ENCODE measurements at regions not wholly inside any gene's neighbourhood (a gene's known extent, or its start where the extent isn't known, plus 50 kb on each side); places are given as distances from the start of the nearest gene placed in this dataset.

DNA sequence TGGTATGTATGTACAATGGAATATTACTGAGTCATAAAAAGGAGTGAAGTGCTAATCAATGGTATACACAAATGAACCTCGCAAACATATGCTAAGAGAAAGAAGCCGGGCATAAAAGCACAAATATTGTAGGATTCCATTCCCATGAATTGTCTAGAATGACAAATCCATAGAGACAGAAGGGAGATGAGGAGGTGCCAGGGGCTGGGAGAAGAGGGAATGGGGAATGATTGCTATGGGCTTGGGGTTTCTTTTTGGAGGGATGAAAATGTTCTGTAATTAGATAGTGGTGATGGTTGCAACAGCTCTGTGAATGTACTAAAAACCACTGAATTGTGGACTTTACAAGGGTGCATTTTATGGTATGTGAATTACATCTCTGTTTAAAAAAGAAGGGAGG, 73.5 kb downstream of the GLI2 start:
- DNase-seq (ENCODE audit: low read depth, low spot score): no peak

DNA sequence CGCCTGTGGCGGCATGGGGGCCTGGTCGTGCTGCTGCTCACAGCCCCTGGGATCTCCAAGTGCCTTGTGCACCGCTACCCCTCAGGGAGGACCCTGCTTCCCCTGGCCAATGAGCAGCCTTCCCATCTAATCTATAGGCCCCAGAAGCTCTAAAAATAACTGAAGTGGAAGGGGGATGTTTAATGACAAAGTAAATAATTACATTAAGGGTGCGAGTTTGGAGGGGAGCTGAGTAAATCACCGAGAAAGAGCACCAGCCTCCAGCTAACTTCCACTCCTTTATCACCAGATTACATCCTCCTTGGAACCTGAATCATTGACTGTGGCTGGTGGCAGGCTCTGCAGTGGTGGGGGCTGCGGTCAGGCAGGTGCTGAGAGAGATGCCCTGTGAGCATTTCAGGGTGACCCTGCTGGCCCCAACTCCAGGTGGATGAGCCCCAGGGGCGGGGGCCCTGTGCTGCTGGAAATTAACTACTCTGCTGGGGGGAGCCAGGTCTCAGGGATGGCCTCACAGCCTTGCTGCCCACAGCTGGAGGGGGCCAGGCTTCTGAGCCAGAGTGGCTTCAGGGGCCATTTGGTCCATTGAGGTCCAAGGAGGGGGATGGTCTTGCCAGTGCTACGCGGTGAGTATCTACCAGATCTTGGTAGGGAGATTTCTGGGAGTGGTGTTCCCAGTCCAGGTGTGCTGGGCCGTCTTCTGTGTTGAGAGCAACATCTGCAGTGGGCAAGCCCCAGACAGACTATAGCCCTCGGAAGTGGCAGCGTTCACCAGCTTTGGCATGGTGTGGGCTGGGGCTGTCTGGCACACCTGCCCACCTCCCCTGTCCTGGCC, 74.2 kb downstream of the GLI2 start:
- DNase-seq (ENCODE audit: low read depth, low spot score): no peak

DNA sequence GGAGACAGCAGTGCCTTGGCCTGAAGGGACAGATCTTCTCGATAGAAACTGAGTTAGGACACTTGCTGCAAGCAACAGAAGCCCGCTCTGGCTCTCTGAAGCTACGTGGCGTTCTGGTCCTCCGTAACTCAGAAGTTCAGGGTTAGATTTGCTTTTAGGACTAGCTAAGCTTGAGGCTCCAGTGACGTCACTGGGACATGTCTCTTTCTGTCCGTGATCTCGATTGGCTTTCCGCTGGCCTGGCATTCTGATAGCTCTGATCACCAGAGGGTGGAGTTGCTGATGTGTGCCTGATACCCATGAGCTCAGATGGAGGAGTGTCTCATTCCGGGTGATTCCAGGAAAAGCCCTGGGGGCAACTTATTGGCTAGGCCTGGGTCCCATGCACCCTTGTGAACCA, 75.0 kb downstream of the GLI2 start:
- no peak for DNase-seq (ENCODE audit: low read depth, low spot score)

DNA sequence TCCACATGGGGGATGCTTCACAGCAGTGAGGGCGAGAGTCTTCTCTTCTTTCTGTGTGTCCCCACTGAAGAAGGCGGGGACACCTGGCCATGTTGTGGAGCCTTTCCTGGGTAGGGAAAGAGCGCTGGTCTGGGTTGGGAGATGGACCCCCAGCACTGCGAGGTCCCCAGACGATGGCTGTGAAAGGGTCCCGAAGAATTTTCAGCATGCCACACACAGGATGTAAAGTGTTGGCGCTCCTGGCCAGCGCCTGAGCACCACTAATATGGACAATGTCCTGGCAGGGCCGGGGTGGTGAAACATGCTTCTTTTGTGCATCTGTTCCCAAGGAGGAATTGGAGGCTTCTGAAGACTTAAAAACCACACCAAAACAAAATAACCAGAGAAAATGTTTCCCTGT, 77.2 kb downstream of the GLI2 start:
- no peak for DNase-seq (ENCODE audit: low read depth, low spot score)

DNA sequence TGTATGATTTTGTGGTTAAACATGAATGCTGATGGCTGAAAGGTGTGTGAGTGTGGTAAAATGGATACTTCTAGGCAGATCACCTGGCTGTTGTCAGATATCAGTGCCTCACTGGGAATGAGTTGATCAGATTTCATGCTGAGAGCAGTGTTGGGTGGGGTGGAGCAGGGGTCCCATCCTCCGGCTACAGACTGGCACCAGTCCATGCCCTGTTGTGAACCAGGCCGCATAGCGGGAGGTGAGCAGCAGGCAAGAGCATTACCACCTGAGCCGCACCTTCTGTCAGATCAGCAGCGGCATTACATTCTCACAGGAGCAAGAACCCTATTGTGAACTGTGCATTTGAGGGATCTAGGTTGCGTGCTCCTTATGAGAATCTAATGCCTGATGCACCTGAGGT, 78.7 kb downstream of the GLI2 start:
- no peak for DNase-seq (ENCODE audit: low read depth, low spot score)

DNA sequence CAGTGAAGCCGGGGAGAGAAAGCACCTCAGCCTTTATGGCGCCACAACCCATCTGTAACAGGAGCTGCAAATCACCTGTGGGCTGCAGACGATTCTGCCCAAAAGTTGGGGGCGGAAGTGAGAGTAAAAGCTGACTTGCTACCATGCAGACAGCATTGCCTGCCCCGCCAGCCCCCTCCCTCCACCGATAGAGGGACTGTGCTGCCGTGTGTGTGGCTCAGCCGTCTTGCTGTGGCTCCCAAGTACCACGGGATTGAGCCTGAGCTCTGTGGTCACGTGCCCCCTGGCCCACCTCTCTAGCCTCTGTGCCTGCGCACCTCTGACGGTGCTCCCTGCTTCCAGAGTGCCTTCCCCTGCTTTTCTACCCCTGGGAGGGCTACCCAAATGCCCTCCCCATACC, 79.6 kb downstream of the GLI2 start:
- no peak for DNase-seq (ENCODE audit: low read depth, low spot score)

DNA sequence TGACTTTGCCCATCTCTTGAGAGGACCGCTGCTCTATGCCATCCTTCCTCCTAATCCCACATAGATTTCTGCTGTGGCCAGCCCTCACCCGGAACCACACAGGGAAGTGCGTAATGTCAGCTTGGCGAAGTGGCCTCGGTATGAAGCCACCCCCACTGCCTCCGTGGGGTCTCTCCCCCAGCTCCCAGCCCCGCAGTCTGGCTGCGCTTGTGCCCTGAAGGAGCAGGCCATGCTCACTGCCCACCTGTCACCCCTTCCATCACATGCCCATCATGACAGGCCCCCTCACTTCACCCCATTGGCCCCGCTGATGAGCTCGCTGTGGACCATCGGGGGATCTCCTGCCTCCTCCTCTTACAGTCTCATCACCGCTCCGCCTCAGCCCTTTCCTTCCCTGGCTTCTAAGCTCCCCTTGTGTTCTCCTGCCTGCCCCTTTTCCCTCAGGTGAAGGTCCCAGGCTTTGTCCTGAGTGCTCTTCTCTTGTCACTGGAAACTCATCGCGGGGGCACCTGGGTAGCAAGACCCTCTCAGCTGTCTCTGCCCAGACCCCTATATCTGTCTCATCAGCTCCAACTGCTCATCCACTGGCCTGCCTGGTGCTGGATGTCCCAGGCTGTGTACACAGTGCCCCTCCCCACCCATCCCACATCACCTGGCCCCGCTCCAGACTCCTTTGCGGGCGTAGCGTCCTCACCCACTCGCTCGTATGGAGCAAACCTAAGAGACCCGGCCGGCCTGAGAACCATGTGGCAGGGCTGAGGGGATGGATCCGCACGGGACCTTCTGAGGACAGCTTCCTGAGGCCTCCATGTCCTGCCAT, 81.7 kb downstream of the GLI2 start:
- no peak for DNase-seq (ENCODE audit: low read depth, low spot score)

DNA sequence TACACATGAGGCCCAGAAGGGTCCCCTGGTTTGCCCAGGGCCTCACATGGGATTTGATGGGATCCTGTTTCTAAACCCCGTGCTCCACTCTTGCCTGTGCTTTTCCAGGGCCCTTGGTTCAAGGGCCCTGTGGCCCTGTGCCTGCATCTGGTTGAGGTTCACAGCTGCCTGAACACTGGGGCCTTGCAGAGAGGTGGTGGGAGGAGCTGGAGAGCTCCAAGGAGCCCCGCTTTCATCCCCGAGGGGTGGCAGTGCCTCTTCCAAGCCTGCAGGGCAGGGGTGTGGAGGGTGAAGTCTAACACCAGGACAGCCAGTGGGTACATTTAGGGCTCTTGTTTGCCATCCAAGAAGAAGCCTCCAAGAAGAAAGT, 82.3 kb downstream of the GLI2 start:
- no peak for DNase-seq (ENCODE audit: low read depth, low spot score)

DNA sequence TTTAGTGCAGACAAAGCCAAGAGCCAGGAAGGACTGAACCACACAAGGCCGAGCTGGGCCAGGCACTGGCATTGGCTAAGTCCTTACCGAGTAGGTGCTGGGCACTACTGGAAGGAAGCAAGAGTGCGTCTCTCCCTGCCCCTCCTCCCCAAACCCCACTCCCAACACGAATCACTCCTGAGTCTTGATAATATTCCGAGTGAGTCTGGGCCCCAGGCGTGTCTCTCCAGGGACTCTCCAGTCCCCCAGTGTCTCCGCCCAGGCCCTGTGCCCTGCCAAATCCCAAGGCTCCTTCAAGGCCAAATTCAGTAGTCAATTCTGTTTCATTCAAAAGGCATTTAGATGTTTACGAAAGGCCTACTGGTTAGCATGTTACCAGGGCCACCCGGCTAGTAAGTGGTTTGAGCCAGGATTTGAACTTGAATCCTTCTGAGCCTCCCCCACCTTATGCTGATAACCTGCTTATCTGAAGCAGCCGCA, 82.8 kb downstream of the GLI2 start:
- no peak for DNase-seq (ENCODE audit: low read depth, low spot score)

DNA sequence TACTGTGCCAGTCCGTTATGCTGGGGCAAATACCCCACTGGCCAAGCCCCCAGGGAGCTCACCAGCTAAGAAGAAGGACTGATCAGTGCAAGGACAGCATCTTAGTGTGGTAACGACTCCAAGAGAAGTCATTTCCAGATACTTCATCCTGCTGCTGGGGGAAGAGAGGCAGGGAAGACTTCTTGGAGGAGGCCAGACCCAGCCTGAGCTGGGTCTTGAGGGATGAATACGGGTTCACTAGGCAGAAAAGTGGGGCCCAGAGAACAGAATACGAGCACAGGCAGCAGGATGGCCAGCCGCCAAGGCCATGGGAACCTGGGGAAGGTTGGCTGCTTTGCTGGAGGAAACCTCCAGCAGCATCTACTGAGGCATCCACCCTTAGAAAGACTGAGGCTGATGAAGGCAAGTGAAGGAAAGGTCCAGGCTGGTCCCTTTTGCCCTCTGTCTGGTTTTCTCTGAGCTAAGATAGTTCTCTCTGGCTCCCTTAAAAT, 84.1 kb downstream of the GLI2 start:
- DNase-seq (ENCODE audit: low read depth, low spot score): no peak

DNA sequence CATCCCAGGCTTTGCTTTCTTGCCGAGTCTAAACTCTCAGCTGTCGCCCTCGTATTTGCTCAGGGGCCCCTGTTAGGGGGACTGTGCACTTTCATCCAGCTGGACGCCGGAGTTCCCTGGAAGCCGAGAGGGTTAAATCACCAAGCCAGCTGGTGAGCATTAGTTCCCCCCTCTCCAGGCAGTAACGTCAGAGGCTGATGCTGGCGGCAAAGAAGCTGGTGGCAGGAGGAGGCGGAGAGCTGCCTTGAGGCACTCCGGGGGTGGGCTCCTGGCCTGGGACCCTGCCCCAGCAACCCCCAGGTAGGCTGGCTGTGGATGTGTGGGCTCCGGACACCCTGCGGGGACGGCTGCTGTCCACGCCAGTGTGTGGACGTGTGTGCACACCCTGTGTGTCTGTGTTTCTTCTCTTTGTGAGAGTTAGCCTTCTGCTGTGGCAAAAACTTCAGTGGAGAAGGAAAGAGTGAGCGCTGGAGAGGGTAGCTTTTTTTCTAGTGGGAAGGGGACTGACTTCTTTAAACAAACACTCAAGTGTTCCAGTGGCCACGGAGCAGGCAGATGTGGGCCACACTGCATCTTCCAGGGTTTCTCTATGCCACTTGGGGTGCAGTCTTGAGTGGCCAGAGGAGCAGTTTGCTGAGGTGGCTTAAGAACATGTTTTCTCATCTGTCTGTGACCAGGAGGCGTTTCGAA, 84.7 kb downstream of the GLI2 start:
- DNase-seq (ENCODE audit: low read depth, low spot score): no peak

DNA sequence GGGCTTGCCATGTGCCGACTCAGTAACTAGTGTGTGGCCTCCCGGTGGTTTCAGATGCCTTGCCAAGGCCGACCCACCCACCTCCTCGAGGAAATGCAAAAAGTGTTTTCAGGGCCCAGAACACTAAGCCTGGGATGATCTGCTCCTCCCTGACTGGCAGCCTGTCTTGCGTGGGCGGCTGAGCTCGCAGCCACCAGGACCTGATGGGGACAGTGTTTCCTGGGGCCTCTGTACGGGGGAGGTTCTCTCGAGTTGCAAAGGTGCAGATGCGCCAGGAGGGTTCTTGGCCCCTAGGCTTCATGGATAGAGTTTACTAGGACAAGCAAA, 85.2 kb downstream of the GLI2 start:
- DNase-seq (ENCODE audit: low read depth, low spot score): no peak

DNA sequence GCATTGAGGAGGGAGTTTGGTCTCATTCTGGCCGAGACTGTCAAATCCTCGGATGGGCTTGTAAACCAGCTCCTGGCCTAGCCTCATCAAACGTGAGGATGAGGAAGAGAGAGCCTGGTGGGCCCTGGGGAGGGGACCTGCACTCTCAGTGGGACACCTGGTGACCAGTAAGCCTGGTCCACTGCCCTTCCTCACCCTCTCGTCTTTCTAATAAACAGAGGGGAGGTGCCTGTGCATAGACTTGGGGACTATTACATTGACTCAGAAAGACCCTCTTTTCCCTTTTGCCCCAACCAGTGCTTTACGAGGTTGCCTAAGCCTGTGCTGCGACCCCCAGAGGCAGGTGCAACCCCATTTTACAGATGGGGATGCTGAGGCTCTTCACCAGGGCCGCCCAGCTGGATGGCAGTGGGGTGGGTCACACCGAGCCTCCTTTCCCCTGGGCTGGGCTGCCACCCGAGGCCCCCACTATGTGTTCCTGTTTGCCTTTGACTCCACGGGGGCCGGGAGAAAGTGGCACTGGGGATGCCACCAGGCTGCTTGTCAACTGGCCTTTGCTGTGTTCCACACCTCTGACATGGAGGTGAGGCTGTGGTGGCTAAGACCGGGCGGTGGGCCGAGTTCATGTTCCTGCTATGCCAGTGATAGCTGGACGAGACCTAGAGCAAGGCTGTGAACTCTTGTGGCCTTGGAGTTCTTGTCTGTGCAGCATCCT, 85.9 kb downstream of the GLI2 start:
- DNase-seq (ENCODE audit: low read depth, low spot score): no peak

DNA sequence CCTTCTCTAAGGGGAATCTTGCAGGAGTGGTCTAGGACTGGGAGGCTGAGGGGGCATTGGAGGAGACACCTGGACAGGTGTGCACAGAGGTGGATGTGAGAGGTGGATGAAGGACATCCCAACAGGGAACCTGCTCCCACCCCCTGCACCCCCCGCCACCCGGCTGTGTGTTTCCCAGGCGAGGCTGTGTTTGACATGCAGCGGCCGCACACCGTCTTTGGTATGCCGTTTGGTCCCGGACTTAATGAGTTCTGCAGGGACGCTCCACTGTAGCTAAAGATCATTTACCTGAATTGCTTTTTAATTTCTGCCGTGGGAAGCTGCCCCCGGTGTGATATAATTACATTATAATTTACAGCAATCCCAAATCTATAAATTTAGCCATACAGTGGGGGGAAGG, 87.3 kb downstream of the GLI2 start:
- DNase-seq (ENCODE audit: low read depth, low spot score): no peak

DNA sequence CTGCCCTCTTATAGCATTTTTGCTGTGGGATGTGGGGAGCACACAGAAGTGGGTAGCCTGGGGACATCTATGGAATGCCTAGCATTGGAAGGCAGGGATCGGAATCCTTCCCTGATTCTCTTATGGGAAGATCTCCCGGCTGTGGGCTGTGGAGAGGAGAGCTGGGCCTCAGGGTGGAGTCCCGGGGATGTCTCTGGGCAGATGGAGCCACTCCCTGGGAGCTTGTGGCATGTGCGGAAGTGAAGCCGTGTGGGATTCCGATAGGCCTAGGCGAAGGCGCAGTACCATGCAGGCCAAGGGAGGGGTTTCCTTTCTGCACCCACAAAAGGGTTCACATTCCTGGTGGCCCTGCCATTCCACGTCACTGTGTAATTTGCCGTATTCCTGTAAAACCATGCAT, 87.9 kb downstream of the GLI2 start:
- no peak for DNase-seq (ENCODE audit: low read depth, low spot score)

DNA sequence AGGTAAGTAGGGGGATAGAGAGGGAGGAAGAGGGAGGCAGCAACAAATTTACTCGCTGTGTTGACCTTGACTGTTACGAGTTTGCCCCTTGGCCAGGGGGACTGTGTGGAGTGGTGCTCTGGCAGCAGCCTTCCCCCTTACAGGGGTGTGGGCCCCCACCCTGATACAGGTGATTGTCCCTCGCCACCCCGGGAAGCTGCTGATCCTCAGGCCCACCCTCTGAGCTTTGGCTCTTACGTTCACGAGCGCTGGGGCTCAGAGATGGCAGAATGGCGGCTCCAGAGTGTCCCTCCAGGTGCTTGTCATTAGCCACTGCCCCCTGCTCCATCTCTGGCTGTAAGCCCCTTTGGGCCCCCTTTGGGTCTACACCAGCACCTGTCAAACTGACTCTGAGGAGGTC, 88.6 kb downstream of the GLI2 start:
- no peak for DNase-seq (ENCODE audit: low read depth, low spot score)

DNA sequence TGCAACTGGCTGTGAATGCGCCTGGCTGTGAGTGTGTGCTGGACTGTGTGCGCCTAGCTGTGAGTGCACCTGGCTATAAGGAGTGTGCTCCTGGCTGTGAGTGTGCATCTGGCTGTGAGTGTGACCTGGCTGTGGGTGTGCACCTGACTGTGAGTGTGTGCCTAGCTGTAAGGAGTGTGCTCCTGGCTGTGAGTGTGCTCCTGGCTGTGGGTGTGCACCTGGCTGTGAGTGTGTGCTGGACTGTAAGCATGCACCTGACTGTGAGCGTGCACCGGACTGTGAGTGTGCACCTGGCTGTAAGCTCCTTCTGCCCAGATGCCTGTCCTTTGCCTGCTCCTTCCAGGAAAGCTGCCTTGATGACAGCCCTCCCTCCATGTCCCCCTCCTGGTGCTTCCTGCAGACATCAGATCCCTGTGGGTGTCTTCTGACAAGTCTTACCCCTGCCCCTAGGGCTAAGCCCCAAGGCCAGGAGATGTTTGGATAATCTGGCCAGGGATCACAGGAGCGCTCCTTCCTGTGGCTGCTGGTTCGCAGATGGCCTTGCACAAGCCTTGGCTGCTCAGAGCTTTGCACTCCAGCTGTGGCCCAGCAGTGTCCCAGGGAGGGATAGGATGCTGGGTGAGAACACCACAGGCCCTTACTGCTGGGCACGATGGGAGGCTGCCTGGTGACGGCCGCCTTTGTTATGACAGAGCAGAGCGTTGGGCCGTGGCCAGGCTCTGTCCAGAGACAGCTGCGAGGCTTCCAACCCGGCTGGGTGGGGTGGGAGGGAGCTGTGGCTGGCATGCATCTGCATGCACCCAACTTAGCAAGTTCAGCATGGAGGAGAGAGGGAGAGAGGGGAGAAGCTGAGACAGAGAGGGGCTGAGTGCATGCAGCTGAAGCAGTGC, 89.9 kb downstream of the GLI2 start:
- DNase-seq (ENCODE audit: low read depth, low spot score): no peak

DNA sequence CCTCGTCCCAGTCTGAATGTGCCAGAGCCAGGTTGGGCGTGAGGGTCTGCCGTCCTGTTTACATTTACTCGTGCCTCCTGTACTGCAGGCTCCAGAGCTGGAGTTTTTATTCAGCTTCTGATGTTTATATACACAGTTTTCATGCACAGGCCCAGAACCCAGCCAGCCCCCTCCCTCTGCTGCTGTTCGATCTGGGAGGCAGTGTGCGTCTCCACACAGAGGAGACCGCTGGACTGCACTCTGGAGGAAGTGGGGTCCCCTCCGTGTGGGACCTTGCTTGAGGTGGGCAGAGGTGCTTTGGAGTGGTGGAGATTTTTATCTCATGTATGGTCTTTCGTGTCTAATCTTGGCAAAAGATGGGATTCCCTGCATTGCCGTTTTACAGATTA, 90.6 kb downstream of the GLI2 start:
- DNase-seq (ENCODE audit: low read depth, low spot score): no peak

DNA sequence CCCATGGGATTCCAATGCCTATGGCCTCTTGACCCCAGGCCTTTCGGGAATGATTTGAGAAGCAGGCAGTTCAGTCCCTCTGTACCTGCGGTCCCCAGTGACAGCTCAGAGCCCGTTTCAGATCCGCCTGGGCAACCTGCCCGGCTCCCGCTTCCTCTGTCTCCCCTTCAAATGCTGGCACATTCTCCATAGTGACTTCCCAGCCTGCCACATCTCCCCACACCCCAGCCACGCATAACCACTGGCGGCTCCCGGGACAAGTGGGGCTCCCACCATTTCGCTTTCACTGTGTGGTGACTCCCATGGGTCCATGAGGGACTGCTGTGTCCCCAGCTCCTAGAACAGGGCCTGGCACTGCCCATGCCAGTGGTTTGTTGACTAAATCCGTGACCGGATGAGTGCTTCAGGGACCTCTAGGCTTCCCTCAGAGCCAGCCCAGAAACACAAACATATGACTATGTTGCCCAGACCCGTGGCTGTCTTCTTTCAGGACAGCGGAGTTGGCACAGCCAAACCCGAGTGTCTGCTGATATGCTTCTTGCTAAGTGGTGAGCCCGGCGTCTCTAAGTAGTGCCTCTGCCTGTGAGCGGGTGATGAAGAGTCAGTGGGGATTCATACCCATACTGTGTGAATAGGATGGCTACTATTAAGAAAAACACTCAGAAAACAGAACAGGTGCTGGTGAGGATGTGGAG, 91.2 kb downstream of the GLI2 start:
- no peak for DNase-seq (ENCODE audit: low read depth, low spot score)

DNA sequence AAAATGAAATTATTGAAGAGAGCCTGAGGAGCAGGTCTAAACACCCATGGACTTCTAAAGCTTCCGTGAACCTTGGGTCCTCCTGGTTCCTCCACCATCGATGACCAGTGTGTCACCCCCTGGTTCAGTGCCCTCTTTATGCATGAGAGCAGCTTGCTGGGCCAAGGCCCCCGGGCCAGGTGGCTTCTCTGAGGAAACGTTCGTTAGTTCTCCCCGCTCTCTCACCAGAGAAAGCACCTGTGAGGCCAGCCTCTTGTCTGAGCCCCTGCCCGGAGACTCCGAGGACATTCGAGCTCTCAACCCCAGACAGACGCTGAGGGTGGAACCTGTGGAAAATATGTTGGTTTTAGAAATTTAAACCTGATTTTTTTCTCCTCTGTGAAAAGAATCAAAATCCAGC, 92.4 kb downstream of the GLI2 start:
- DNase-seq (ENCODE audit: low read depth, low spot score): no peak
